NCI-H1092 (cell line): ENCODE measurements at regions not wholly inside any gene's neighbourhood (a gene's known extent, or its start where the extent isn't known, plus 50 kb on each side); places are given as distances from the start of the nearest gene placed in this dataset.
"Not testable (repeated sequence)": the region's sequence is repeated elsewhere in the genome, so short reads cannot be mapped to it uniquely, and the experiment has no call there.

Experiments
- DNase-seq: peaks from one replicate; lab custom pipeline; 2025; lab: John Stamatoyannopoulos, UW

GRCh38 chr12:28771968-28772367 lies 377.1 kb upstream of the FAR2 start:
- no peak for DNase-seq

DNA sequence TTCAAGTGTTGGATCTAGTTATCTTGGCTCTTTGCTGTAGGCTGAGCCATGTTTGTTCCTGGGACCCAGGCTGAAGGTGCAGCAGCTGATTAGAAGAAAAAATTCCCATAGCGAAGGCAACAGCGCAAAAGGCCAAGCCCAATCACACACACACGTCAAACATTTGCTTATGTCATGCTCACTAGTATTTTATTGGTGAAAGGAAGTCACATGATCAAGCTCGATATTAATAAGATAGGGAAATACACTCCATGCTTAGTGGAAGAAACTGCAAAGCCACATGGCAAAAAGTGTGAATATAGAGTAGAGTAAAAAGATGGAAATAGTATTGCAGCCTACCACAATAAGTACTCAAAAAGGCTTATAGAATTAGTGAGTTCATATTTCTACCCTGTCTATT lies 373.5 kb upstream of the FAR2 start:
- no peak for DNase-seq

DNA sequence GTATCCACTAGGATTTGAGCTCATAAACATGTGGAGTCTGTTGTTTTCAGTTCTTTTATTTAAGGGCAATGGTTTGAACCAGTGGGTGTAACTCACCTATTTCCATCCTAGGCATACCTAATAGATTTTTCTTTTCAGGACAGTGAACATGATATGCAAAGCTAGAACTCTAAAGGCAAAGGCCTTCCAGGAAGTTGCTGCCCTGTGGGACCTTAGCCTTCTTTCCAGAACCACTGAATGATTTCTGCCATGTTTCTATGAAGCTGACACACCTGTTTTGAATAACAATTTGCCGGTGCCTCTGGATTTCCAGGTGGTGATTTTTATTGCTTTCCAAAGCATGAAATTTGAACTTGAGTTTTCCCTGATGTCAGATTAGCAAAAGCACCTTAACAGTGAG lies 372.9 kb upstream of the FAR2 start:
- DNase-seq, result no peak

GRCh38 chr12:28776913-28777422 lies 372.1 kb upstream of the FAR2 start:
- no peak for DNase-seq

DNA sequence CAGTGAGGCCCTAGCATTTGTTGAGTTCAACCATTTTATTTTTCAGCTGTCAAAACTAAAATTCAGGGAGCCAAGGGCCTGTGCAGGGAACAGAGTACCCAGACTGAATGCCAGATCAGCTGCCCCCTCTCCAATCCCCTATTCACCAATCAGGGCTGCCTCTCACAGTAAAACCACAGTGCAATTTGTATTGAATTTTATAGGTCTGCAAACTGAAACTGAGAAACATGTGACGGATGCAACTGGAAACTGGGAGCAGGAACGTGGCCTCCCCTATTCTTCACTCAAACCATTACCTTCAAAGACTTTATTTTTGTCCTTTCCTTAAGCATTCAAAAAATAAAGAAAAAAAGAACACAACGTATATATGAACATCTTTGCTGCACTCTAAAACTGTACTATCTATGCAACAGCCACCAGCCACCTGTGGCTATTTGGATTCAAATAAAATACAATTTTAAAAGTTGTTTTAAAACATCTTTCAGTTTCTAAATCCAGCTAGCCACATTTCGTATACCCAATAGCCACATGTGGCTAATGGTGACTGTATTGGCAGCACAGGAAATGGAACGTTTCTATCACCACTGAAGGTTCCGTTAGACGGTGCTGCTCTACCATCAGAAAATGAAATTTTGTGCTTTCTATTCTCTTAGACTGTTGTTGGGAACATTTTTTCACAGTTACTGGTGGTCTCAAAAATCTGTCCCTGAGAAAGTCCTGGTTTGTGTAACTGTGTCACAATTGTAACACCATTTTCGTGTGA lies 371.3 kb upstream of the FAR2 start:
- no peak for DNase-seq

DNA sequence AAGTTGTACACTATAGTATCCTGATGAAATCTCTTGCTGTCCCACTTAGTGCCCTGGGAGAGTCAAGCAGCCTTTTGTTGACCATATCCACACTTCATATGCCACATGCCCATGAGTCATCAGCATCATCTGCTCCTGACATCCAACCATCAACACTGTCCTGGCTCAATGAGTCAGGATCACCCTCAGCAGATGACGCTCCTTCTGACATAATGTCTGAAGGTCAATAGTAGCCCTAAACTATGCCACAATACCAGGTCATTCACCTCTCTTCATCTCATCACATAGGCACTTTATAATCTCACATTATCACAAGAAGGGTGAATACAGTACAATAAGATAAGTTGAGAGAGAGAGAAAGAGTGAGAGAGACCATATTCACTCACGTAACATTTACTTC lies 369.0 kb upstream of the FAR2 start:
- DNase-seq, result no peak

- no peak for DNase-seq
These were observed 368.1 kb upstream of the FAR2 start for GRCh38 chr12:28780960-28781359.

GRCh38 chr12:28781671-28782652 lies 367.1 kb upstream of the FAR2 start:
- DNase-seq, result no peak

- DNase-seq, result no peak
These were observed 366.3 kb upstream of the FAR2 start for GRCh38 chr12:28782812-28783211.

DNA sequence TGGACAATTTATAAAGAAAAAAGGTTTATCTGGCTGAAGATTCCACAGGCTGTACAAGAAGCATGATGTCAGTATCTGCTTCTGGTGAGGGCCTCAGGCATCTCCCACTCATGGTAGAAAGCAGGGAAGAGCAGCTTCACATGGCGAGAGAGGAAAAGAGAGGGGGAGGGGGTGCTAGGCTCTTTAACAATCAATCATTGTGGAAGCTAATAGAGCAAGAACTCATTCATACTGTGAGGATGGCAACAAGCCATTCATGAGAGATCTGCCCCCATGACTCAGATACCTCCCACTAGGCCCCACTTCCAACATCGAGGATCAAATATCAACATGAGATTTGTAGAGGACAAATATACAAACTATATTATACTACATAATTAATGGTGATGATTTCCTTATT lies 361.9 kb upstream of the FAR2 start:
- no peak for DNase-seq

DNA sequence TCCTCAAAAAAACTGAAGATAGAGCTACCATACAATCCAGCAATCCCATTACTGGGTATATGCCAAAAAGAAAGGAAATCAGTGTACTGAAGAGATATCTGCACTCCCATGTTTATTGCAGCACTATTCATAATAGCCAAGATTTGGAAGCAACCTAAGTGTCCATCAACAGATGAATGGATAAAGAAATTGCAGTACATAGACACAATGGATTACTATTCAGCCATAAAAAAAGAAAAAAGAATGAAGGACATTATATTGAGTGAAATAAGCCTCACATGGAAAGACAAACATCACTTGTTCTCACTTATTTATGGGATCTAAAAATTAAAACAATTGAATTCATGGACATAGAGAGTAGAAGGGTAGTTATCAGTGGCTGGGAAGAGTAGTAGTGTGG lies 360.8 kb upstream of the FAR2 start:
- DNase-seq, result not testable (repeated sequence)

DNA sequence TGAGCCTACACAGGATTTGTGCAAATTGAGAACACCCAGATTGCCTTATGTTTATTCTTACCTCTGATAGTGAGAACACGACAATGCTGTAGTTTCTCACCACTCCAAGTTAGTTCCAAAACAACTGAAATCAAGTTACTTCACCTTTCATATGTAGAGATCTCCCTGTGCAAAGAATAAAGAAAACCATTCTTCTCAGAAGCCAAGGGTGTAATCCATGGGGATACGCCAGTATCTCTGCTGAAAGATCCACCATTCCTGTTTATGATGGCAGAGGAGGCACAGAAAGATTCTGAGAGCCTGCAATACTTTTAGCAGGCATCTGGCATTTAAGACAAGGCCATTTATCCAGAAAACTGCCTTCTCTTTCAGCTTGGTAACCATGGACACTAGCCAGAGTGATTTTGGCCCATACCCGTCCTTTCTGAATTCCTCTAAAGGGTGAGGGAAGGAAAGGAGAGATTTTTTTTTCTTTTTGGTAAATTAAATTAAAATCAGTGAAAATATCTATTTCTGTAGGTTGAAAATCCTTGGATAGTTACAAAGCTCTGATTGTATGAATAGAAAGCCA lies 355.4 kb upstream of the FAR2 start:
- no peak for DNase-seq

- no peak for DNase-seq
These were observed 354.9 kb upstream of the FAR2 start for GRCh38 chr12:28794211-28794610.

- DNase-seq, result no peak
These were observed 354.3 kb upstream of the FAR2 start for GRCh38 chr12:28794786-28795185.

DNA sequence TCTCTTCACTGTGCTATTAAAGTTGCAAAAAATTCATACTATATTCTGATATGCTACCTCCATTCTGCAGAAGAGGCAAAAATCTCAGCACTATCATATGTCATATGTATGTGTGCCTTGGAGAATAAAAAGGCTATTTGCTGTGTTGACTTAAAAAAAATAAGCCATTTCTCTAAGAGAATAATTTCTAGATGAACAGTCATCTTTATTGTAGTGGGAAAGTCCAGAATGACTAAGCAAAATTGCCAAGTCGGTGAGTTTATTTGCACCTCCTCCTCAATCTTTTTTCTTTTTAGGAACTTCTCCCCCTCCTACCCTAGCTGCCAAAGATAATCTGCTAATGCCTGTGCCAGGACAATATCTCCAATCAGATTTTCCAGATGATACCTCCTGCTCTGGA lies 353.8 kb upstream of the FAR2 start:
- DNase-seq, result no peak

- DNase-seq, result no peak
These were observed 349.7 kb upstream of the FAR2 start for GRCh38 chr12:28799348-28799747.

DNA sequence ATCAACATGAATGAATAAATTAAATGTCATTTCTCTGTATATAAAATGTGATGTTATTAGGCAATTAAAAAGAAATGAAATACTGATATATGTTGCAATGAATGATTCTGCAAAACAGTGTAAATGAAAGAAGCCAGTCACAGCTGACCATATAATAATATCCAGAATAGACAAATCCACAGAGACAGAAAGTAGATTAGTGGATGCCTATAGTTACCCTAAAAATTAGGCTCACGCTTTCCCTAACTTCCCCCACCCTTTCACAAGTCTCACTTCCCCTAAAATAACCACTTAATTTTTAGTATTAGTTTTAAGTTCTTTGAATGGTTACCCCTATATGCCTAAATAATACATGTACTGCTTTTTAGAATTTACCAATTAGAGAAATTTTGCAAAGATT lies 348.9 kb upstream of the FAR2 start:
- DNase-seq, result no peak

DNA sequence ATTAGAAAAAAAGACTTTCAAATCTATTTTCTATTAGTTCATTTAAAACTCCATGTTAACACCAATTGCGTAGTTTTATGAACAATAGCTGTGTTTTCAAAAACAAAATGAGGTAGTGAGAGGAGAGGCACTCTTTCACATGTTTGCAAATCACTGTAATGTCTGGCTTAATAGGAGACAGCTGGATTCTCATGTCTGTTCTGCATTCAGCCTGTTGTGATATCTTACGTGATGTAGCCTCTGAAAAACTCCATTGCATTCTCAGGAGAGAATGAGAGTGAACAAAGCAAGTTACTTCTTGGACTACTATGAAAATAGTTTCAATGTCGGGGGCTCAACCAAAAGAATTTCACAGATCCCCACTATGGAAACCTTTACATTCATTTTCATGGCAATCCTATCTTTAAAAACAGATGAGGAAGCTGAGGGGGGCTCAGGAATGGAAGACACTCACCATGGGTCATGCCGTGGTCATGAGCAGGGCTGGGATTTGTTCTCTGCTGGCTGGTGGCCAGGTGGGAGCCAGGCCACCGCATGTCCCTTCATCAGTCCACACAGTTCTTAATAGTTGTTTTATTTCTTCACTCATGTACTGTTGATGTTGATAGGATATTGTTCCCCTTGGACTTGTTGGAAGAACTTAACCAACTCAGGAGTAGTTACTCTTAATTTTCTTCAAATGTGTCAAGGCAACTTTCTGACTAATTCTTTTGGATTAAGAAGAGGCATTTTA lies 346.2 kb upstream of the FAR2 start:
- no peak for DNase-seq

- no peak for DNase-seq
These were observed 341.5 kb upstream of the FAR2 start for GRCh38 chr12:28807535-28807934.

GRCh38 chr12:28811457-28811856 lies 337.6 kb upstream of the FAR2 start:
- no peak for DNase-seq

GRCh38 chr12:28814246-28814645 lies 334.8 kb upstream of the FAR2 start:
- DNase-seq, result no peak

DNA sequence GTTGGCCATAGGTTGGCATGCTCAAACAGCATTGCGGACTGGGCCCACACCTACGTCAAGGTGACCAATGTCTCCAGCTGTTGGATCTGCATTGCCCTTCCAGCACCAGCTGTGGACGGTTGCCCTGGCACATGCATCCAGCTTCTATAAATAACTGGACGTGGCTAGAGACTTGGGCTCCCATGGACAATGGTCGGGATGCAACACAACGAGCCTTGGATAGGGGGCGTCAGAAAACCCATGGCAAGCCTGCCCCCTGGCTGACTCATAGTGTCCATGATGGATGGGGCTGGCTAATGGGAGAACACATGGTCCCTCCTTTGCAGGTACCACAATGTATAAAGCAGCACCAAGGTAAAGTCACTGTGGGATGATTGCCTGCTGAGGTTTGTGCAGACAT lies 331.6 kb upstream of the FAR2 start:
- DNase-seq, result no peak
